Keratinocyte (primary cell): ENCODE measurements at regions not wholly inside any gene's neighbourhood (a gene's known extent, or its start where the extent isn't known, plus 50 kb on each side); places are given as distances from the start of the nearest gene placed in this dataset.

Experiments used
- EZH2 ChIP-seq: IDR thresholded peaks from one replicate; pipeline ENCODE4 v1.6.1; 2012; ENCODE audit warnings: inconsistent platforms, mild to moderate bottlenecking, low read length, moderate library complexity
- TF ChIP-seq, protein P1 (sequence below), 3 experiments: IDR thresholded peaks in 1 of 3; conservative IDR thresholded peaks in 1 of 3; optimal IDR thresholded peaks in 1 of 3; 2 replicates in 2 of 3; 3 replicates in 1 of 3; pipeline versions ENCODE3 to v1.5.1; 2011; ENCODE audit warnings: low read length in 3 of 3, mild to moderate bottlenecking in 3 of 3, moderate library complexity in 2 of 3, control low read depth in 1 of 3, inconsistent platforms in 1 of 3; ENCODE audit not compliant: insufficient read depth in 2 of 3; ENCODE audit errors: extremely low read depth in 1 of 3

DNA sequence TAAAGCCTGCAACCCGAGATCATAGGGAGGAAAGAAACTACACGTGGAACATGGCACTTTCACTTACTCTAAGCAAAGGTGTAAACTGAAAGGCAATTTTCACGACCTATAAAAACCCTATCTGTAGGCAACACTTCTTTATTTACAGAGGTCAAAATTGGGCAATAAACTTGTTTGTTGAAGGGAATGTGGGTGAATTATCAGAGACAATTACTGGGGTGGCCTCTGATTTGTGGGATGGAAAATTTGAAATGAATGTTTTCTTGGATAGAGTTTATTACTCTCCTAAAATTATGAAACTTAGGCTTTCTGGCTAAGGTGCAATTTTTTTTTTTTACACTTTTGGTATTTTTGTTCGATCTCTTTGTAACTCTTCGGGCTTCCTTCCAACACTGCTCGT lies 734.1 kb upstream of the TENM3 start:
- TF ChIP-seq, protein P1, sequence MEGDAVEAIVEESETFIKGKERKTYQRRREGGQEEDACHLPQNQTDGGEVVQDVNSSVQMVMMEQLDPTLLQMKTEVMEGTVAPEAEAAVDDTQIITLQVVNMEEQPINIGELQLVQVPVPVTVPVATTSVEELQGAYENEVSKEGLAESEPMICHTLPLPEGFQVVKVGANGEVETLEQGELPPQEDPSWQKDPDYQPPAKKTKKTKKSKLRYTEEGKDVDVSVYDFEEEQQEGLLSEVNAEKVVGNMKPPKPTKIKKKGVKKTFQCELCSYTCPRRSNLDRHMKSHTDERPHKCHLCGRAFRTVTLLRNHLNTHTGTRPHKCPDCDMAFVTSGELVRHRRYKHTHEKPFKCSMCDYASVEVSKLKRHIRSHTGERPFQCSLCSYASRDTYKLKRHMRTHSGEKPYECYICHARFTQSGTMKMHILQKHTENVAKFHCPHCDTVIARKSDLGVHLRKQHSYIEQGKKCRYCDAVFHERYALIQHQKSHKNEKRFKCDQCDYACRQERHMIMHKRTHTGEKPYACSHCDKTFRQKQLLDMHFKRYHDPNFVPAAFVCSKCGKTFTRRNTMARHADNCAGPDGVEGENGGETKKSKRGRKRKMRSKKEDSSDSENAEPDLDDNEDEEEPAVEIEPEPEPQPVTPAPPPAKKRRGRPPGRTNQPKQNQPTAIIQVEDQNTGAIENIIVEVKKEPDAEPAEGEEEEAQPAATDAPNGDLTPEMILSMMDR (optimal IDR thresholded peaks at IDR 0.05 in 1 of 3, IDR thresholded peaks at IDR 0.05 in 1 of 3, conservative IDR thresholded peaks at IDR 0.05 in 1 of 3; ENCODE audit: extremely low read depth in 1 of 3, insufficient read depth in 2 of 3, low read length in 3 of 3), result no peak
- no peak for TF ChIP-seq EZH2
